ENCODE measurements at regions not wholly inside any gene's neighbourhood (a gene's known extent, or its start where the extent isn't known, plus 50 kb on each side); places are given as distances from the start of the nearest gene placed in this dataset.

DNA sequence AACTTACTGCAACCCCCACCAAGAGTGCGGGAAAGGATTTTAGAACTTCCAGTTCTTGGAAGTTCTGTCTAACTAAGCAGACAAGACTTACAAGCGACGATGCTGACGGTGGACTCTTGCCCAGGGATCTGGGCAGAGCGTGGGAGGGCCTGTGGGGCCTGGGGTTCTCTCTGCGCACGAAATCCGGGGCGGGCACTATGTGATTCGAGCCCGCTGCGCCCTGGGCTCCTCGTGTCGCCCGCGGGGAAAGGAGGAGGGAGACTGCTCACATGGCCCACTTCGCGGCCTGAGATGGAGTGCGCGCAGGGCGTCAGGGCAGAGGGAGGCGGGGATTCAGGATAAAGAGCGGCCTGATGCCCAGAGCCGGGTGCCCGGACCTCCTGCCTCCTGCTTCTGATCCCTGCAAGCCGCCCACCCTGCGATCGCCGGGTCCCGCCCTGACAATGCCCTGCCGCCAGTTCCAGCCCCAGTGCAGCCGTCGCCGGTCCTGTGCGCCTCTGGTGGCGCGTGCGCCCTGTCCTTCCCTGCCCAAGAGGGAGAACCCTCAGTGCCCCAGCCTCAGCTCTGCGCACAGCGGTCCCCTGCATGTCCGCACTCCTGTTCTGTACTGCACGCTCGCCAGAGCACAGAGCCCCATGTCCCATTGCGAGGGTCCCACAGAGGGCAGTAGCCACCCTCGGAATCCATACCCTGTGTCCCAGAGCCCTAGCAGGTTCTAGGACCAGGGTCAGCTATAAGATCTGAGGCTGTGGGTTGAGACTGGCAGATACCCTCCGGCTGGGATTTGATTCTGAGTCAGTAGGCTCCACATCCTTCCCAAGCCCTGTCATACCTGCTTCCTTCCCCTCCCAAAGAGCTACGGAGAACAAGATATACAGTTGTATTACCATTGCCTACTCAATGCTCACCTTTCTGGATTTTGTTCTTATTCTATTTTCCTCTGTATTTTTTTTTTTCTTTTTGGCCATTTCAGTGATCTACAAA is 99.4 kb upstream of the TMEM106B start:
- Histone ChIP-seq H3K9ac (ENCODE audit: low read depth, low read length) (no peak overlapping the region), H3K4me3 (ENCODE audit: low read depth in 1 of 2, low read length in 2 of 2) (no peak overlapping the region), H3K36me3 (ENCODE audit: insufficient read depth, low read length) (no peaks in the 10 kb centered on the region), H3K79me2 (ENCODE audit: insufficient read depth, low read length) (no peaks in the 10 kb centered on the region), H3K9me3 (ENCODE audit: insufficient read depth, low read length, severe bottlenecking) (no peaks in the 10 kb centered on the region), H3K27me3 (ENCODE audit: insufficient read depth, low read length, poor library complexity) (no peaks in the 10 kb centered on the region), H3K4me2 (ENCODE audit: insufficient read depth, low read length) (no peak overlapping the region), H3K4me1 (ENCODE audit: insufficient read depth, low read length) (no peaks in the 10 kb centered on the region), H4K20me1 (ENCODE audit: insufficient read depth, low read length) (no peaks in the 10 kb centered on the region), H3K27ac (ENCODE audit: low read length) (no peak overlapping the region), H2AFZ (ENCODE audit: low read depth, low read length) (no peak overlapping the region)
- TF ChIP-seq, protein P1, sequence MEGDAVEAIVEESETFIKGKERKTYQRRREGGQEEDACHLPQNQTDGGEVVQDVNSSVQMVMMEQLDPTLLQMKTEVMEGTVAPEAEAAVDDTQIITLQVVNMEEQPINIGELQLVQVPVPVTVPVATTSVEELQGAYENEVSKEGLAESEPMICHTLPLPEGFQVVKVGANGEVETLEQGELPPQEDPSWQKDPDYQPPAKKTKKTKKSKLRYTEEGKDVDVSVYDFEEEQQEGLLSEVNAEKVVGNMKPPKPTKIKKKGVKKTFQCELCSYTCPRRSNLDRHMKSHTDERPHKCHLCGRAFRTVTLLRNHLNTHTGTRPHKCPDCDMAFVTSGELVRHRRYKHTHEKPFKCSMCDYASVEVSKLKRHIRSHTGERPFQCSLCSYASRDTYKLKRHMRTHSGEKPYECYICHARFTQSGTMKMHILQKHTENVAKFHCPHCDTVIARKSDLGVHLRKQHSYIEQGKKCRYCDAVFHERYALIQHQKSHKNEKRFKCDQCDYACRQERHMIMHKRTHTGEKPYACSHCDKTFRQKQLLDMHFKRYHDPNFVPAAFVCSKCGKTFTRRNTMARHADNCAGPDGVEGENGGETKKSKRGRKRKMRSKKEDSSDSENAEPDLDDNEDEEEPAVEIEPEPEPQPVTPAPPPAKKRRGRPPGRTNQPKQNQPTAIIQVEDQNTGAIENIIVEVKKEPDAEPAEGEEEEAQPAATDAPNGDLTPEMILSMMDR (IDR thresholded peaks at IDR 0.05; ENCODE audit: borderline replicate concordance, extremely low read depth, low read length, poor library complexity, severe bottlenecking) = no peak
- TF ChIP-seq EZH2 (IDR thresholded peaks at IDR 0.05; ENCODE audit: borderline replicate concordance, low read depth, low read length, severe bottlenecking) = no peak
- DNase-seq = no peak
- ATAC-seq (ENCODE audit: insufficient read depth, low read depth) = no peak

DNA sequence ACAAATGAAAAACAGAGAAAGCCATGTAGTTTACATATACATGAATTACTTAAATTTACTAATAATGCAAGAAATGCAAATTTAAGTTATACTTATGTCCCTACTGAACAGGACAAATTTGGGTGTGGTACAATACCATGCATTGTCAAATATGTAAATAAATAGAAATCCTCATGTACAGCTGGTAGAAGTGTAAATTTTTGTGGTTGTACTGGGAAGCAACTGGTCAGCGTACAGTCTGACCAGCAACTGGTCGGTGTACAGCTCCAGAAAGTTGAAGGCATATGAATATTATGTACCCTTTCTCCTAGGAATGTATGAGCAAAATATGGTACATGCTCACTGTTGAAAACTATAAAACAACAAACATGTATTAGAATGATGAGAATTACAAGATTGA is 93.9 kb upstream of the TMEM106B start:
- Histone ChIP-seq H3K4me3 (ENCODE audit: low read depth in 1 of 2, low read length in 2 of 2) (no peak overlapping the region), H3K4me2 (ENCODE audit: insufficient read depth, low read length) (no peak overlapping the region), H3K79me2 (ENCODE audit: insufficient read depth, low read length) (no peaks in the 10 kb centered on the region), H3K9ac (ENCODE audit: low read depth, low read length) (no peak overlapping the region), H3K36me3 (ENCODE audit: insufficient read depth, low read length) (no peaks in the 10 kb centered on the region), H3K27me3 (ENCODE audit: insufficient read depth, low read length, poor library complexity) (no peaks in the 10 kb centered on the region), H3K9me3 (ENCODE audit: insufficient read depth, low read length, severe bottlenecking) (no peaks in the 10 kb centered on the region), H4K20me1 (ENCODE audit: insufficient read depth, low read length) (no peaks in the 10 kb centered on the region), H3K4me1 (ENCODE audit: insufficient read depth, low read length) (no peaks in the 10 kb centered on the region), H3K27ac (ENCODE audit: low read length) (no peak overlapping the region), H2AFZ (ENCODE audit: low read depth, low read length) (no peak overlapping the region)
- DNase-seq (no peak), ATAC-seq (ENCODE audit: insufficient read depth, low read depth) (no peak)
- TF ChIP-seq, protein P1 (IDR thresholded peaks at IDR 0.05; ENCODE audit: borderline replicate concordance, extremely low read depth, low read length, poor library complexity, severe bottlenecking) = no peak
- TF ChIP-seq EZH2 (IDR thresholded peaks at IDR 0.05; ENCODE audit: borderline replicate concordance, low read depth, low read length, severe bottlenecking) = no peak

DNA sequence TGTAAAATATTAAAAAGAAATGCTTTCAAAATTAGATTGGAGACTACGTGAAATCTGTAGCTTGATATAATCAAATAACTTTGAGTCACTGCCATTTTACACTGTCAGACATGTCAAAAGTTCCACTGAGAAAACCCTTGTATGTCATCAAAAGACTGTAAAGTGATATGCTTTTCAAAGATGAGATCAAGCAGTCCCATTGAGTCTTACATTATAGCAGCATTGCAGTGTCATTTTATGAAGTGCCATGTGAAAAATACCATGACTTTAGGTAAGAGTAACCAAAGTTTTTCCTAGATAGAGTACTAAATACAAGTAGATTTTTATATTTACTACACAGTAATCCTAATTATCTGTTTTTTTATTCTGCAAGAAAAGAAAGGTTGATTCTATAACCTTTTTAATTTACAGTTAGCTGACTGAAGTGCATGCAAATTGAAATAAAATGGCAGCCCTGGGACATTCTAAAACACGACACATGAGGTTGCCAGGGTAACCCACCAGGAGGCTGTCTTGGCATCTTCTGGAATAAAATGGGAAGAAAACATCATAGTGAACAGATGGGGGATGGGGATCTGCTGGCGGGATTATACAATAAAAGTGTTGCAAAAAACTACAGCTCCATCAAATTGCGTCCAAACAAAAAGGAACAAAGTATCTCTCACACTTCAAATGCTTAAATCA is 91.3 kb upstream of the TMEM106B start:
- no peak overlapping the region for H2AFZ ChIP-seq (ENCODE audit: low read depth, low read length)
- H3K4me3 ChIP-seq (ENCODE audit: low read depth in 1 of 2, low read length in 2 of 2) = no peak overlapping the region
- ATAC-seq (ENCODE audit: insufficient read depth, low read depth) (no peak), DNase-seq (no peak)
- H3K4me2 ChIP-seq (ENCODE audit: insufficient read depth, low read length) = no peak overlapping the region
- H3K9ac ChIP-seq (ENCODE audit: low read depth, low read length) = no peak overlapping the region
- H3K27me3 ChIP-seq (ENCODE audit: insufficient read depth, low read length, poor library complexity) = no peaks in the 10 kb centered on the region
- no peaks in the 10 kb centered on the region for H3K9me3 ChIP-seq (ENCODE audit: insufficient read depth, low read length, severe bottlenecking)
- H3K36me3 ChIP-seq (ENCODE audit: insufficient read depth, low read length) = no peaks in the 10 kb centered on the region
- TF ChIP-seq, protein P1 (IDR thresholded peaks at IDR 0.05; ENCODE audit: borderline replicate concordance, extremely low read depth, low read length, poor library complexity, severe bottlenecking) = no peak
- no peak for TF ChIP-seq EZH2 (IDR thresholded peaks at IDR 0.05; ENCODE audit: borderline replicate concordance, low read depth, low read length, severe bottlenecking)
- no peaks in the 10 kb centered on the region for H3K4me1 ChIP-seq (ENCODE audit: insufficient read depth, low read length)
- H3K79me2 ChIP-seq (ENCODE audit: insufficient read depth, low read length) = no peaks in the 10 kb centered on the region
- H4K20me1 ChIP-seq (ENCODE audit: insufficient read depth, low read length) = no peaks in the 10 kb centered on the region
- H3K27ac ChIP-seq (ENCODE audit: low read length) = no peak overlapping the region
